ENCODE measurements at regions not wholly inside any gene's neighbourhood (a gene's known extent, or its start where the extent isn't known, plus 50 kb on each side); places are given as distances from the start of the nearest gene placed in this dataset.

DNA sequence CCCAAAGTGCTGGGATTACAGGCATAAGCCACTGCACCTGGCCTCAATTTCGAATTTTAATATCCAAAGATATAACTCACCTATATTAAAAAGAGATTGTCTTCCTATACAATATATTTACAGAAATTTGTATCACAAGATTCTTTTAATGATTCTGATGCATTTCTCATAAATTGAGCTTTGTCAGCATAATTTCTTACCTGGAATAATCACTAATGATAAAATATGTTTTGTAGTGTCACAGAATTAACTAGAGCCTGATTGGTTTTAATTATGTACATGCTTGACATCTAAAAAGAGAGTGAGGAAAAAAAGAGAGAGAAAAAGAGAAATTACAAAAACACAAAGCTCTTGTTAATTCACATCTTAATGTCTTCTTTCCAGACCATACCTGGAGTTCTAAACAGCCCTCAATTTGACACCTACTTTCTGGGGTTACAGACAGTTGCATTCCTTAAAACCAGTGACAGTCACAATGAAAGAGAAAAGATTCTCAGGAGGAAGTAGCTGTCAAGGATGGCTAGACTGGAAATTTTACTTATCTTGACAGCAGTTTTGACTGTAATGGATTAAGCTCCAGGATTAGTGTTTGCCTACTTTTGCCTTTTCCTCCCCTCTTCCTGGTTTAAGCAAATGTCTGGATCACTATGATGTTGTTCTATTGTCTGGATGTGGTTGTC is 214.4 kb downstream of the SPRY2 start:
- H3K9me3 Mint-ChIP-seq = no peaks in the 10 kb centered on the region
- H3K36me3 Mint-ChIP-seq (ENCODE audit: low read depth) = no peaks in the 10 kb centered on the region
- H3K4me1 Mint-ChIP-seq (ENCODE audit: low read depth) = no peaks in the 10 kb centered on the region
- H3K4me3 Mint-ChIP-seq = no peak overlapping the region
- intact Hi-C loops (cut with micrococcal nuclease) = no loop called here
- no peak overlapping the region for H3K27ac Mint-ChIP-seq
- DNase-seq (ENCODE audit: low spot score) = no peak
- no peaks in the 10 kb centered on the region for H3K27me3 Mint-ChIP-seq (ENCODE audit: insufficient read depth)

DNA sequence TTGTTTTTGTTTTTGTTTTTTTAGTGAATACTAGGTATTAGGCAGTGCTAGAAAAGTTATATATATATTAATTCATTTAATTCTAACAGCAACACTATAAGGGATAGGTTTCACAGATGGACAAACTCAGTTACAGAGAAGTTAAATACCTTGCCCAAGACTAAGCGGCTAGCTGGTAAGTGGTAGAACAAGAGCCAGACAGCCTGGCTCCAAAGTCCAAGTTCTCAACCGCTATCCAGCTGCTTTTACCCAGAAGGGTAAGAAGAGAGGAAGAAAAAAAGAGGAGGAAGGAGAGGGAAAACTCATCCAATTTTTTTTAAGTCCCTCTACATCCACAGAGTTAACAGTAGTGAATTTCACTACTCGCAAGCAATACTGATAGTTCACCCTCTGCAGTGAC is 217.0 kb downstream of the SPRY2 start:
- no peaks in the 10 kb centered on the region for H3K9me3 Mint-ChIP-seq
- no peak overlapping the region for H3K4me3 Mint-ChIP-seq
- no peaks in the 10 kb centered on the region for H3K4me1 Mint-ChIP-seq (ENCODE audit: low read depth)
- H3K27me3 Mint-ChIP-seq (ENCODE audit: insufficient read depth) = no peaks in the 10 kb centered on the region
- no peaks in the 10 kb centered on the region for H3K36me3 Mint-ChIP-seq (ENCODE audit: low read depth)
- no peak overlapping the region for H3K27ac Mint-ChIP-seq
- no peak for DNase-seq (ENCODE audit: low spot score)
- intact Hi-C loops (cut with micrococcal nuclease) = no loop called here

DNA sequence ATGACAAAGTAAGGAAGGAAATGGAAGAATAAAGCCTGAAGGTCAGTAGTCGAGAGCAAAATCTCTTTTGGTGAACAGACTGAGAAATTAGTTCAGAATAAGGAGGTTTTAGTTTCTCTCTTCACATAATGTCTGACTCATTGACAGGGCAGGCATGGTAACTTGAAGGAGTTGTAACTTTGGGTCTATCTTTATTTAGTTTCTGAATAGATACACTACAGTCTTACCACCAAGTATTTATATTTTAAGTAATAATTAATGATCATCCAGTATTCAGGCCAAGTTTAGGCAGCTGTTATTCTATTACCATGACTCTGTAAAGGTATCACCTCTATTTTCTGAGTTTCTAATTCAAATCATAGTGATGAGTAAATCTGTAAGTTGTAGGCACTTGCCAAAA is 219.9 kb downstream of the SPRY2 start:
- intact Hi-C loops (cut with micrococcal nuclease) = no loop called here
- Mint-ChIP-seq H3K27me3 (ENCODE audit: insufficient read depth) (no peaks in the 10 kb centered on the region), H3K4me3 (no peak overlapping the region), H3K4me1 (ENCODE audit: low read depth) (no peaks in the 10 kb centered on the region), H3K9me3 (no peaks in the 10 kb centered on the region), H3K27ac (no peak overlapping the region), H3K36me3 (ENCODE audit: low read depth) (no peaks in the 10 kb centered on the region)
- no peak for DNase-seq (ENCODE audit: low spot score)

DNA sequence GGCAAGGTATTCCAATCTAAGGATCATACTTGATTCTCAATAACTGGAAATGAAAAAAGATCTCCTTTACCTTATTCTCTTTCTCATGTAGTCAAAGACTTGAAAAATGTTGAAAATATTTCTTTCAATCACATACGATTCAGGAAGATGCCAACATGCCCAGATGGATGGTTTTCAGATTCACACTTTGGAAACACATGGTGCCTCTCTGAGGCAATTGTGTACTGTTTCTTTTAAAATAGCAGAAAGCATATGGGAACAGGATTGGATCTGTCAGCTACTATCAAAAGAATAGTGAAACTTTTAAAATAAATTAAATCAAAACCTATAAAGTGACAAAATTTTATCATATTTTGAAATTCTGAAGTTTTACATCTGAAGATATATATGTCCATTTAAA is 222.4 kb downstream of the SPRY2 start:
- intact Hi-C loops (cut with micrococcal nuclease) = no loop called here
- Mint-ChIP-seq H3K4me1 (ENCODE audit: low read depth) (no peaks in the 10 kb centered on the region), H3K27me3 (ENCODE audit: insufficient read depth) (no peaks in the 10 kb centered on the region)

DNA sequence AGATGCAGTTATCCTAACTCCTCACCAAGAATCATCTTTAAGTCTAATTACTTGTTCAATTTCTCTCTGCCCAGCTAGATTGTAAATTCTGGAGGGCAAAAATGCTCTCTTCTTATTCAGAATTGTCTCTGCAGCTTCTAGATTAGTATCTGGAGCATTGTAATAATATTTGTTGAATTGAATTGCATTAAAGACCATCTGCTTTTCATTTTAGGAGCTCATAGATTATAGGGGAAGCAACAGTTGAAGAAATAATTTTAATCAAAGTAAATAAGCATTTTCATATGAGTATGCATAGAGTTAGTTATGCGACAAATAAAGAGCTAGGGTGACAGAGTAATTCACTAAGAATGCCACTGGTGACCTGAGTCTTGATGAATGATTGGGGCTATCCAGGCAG is 222.8 kb downstream of the SPRY2 start:
- DNase-seq (ENCODE audit: low spot score) = no peak
- intact Hi-C loops (cut with micrococcal nuclease) = no loop called here
- H3K4me3 Mint-ChIP-seq = no peak overlapping the region
- H3K36me3 Mint-ChIP-seq (ENCODE audit: low read depth) = no peaks in the 10 kb centered on the region
- H3K4me1 Mint-ChIP-seq (ENCODE audit: low read depth) = no peaks in the 10 kb centered on the region
- H3K9me3 Mint-ChIP-seq = no peaks in the 10 kb centered on the region
- no peak overlapping the region for H3K27ac Mint-ChIP-seq
- no peaks in the 10 kb centered on the region for H3K27me3 Mint-ChIP-seq (ENCODE audit: insufficient read depth)

More for the DNA sequence above, 222.4 kb downstream of the SPRY2 start:
- Mint-ChIP-seq H3K9me3 (no peaks in the 10 kb centered on the region), H3K27ac (no peak overlapping the region), H3K36me3 (ENCODE audit: low read depth) (no peaks in the 10 kb centered on the region), H3K4me3 (no peak overlapping the region)
- no peak for DNase-seq (ENCODE audit: low spot score)

DNA sequence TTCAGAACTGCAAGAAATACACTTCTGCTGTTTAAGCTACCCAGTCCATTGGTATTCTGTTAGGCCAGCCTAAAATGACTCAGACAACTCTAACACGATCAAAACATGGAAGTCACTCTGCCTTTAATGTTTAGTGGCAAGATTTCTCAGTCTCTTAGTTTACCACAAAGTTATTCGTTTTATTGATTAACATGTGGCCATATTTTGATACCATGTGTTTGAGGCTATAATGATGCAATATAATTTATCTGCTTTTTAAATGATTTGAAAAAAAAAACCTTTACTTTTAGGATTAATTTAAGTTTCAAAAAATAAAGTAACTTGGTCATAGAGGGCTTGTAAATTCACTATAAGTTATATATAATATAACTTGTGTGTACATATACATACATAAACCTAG is 223.4 kb downstream of the SPRY2 start:
- no peaks in the 10 kb centered on the region for H3K9me3 Mint-ChIP-seq
- no peak for DNase-seq (ENCODE audit: low spot score)
- H3K4me1 Mint-ChIP-seq (ENCODE audit: low read depth) = no peaks in the 10 kb centered on the region
- no peaks in the 10 kb centered on the region for H3K36me3 Mint-ChIP-seq (ENCODE audit: low read depth)
- H3K4me3 Mint-ChIP-seq = no peak overlapping the region
- no peaks in the 10 kb centered on the region for H3K27me3 Mint-ChIP-seq (ENCODE audit: insufficient read depth)
- intact Hi-C loops (cut with micrococcal nuclease) = no loop called here
- no peak overlapping the region for H3K27ac Mint-ChIP-seq

DNA sequence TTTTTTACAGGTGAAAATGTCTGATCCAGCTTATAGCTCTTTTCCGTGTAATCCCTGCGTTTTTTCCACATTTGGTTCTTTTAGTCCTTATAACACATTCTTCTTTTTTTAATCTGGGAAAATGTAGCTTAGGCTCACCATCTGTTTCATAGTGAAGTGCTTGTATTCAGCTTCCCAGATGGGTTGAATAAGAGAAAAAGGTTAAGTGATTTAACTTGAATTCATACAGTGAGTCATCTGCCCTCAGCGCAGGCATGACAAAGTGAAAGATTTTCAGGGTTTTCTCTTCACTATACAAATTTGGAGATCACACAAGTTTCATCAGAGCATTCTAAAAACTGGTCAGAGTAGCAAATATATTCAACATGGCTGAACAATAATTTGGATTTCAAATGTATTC is 224.8 kb downstream of the SPRY2 start:
- no peaks in the 10 kb centered on the region for H3K4me1 Mint-ChIP-seq (ENCODE audit: low read depth)
- intact Hi-C loops (cut with micrococcal nuclease) = no loop called here
- H3K36me3 Mint-ChIP-seq (ENCODE audit: low read depth) = no peaks in the 10 kb centered on the region
- H3K4me3 Mint-ChIP-seq = no peak overlapping the region
- H3K9me3 Mint-ChIP-seq = no peaks in the 10 kb centered on the region
- no peaks in the 10 kb centered on the region for H3K27me3 Mint-ChIP-seq (ENCODE audit: insufficient read depth)
- no peak for DNase-seq (ENCODE audit: low spot score)
- H3K27ac Mint-ChIP-seq = no peak overlapping the region

DNA sequence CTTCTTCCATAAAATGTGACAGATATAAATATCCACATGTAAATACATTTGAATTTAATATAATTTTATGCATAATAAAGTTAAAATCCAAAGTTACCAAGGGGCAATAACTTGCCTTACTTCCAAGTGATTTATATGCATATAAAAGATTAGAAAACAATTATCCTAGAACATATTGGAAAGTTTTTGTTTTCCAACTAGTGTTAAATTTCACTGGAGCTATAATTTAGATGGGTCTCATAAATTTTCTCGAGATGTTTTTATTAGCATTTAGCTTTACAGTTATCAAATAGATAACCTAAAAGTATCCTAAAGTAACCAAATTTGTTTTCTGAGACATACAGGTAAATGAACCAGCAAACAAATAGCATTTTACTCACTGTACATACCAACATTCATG is 225.3 kb downstream of the SPRY2 start:
- no peaks in the 10 kb centered on the region for H3K27me3 Mint-ChIP-seq (ENCODE audit: insufficient read depth)
- no peaks in the 10 kb centered on the region for H3K9me3 Mint-ChIP-seq
- H3K27ac Mint-ChIP-seq = no peak overlapping the region
- H3K4me1 Mint-ChIP-seq (ENCODE audit: low read depth) = no peaks in the 10 kb centered on the region
- intact Hi-C loops (cut with micrococcal nuclease) = no loop called here
- no peaks in the 10 kb centered on the region for H3K36me3 Mint-ChIP-seq (ENCODE audit: low read depth)
- H3K4me3 Mint-ChIP-seq = no peak overlapping the region
- DNase-seq (ENCODE audit: low spot score) = no peak

DNA sequence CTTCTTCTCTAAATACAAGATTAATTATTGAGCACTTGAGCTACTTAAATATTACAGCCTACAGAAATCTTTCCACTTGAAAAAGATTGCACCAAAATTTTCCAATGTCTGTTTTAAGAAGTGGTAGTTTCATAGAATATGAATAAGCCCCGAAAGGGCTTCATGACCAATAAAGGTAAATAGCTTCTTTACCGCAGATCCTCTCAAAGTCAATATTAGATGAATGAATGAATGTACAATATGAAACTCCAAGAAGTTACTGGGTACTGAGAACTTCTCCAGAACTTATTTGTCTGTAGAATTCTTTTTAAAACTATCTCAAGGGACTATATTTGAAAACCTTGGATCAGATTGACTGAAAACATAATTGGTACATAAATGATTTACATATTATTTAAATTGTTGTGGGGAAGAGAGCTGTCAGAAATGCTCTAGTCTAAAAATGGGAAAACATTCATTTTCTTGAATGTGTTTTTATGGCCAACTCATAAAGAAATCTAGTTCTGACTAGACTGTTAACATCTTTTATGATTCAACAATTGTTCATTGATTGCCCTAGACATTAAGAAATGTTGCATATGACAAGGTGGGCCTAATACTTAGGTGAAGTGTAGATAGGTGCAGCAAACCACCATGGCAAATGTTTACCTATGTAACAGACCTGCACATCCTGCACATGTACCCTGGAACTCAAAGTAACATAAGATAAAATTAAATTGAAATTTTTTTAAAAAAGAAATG is 227.0 kb downstream of the SPRY2 start:
- H3K27ac Mint-ChIP-seq = no peak overlapping the region
- H3K27me3 Mint-ChIP-seq (ENCODE audit: insufficient read depth) = no peaks in the 10 kb centered on the region
- H3K36me3 Mint-ChIP-seq (ENCODE audit: low read depth) = no peaks in the 10 kb centered on the region
- intact Hi-C loops (cut with micrococcal nuclease) = no loop called here
- H3K4me3 Mint-ChIP-seq = no peak overlapping the region
- DNase-seq (ENCODE audit: low spot score) = no peak
- H3K4me1 Mint-ChIP-seq (ENCODE audit: low read depth) = no peaks in the 10 kb centered on the region
- no peaks in the 10 kb centered on the region for H3K9me3 Mint-ChIP-seq

DNA sequence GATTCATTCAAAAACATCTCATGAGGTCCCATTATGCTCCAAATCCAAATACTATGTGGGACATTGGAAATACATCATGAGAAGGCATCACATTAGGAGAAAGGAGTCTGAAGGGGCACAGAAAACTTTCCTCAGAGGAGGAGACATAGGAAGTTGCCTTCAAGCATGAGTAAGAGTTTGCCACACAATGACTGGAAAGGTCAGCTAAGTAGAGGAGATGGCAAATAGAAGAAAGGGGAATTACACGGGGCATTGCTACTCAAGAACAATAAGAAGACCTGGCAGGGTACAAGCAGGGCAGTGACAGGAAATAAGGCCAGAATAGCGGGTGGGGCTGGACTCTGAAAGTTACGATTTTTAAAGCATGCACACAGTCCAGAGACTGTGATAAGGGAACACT is 231.6 kb downstream of the SPRY2 start:
- H3K36me3 Mint-ChIP-seq (ENCODE audit: low read depth) = no peaks in the 10 kb centered on the region
- intact Hi-C loops (cut with micrococcal nuclease) = no loop called here
- H3K9me3 Mint-ChIP-seq = no peaks in the 10 kb centered on the region
- no peaks in the 10 kb centered on the region for H3K4me1 Mint-ChIP-seq (ENCODE audit: low read depth)
- H3K4me3 Mint-ChIP-seq = no peak overlapping the region
- H3K27ac Mint-ChIP-seq = no peak overlapping the region
- DNase-seq (ENCODE audit: low spot score) = no peak
- H3K27me3 Mint-ChIP-seq (ENCODE audit: insufficient read depth) = no peaks in the 10 kb centered on the region

DNA sequence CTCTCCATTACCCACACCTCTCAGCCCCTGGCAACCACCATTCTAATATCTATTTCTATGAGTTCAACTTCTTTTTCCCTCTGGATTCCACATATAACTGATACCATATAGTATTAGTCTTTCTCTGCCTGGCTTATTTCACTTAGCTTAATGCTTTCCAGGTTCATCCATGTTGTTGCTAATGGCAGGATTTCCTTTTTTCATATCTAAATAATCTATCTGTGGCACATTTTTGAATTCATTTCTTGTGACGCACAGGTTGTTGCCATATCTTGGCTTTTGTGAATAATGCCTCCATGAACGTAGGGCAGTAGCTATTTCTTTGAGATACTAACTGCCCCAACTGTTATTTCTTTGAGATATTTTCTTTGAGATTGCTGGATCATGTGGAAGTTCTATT is 235.6 kb downstream of the SPRY2 start:
- no peaks in the 10 kb centered on the region for H3K27me3 Mint-ChIP-seq (ENCODE audit: insufficient read depth)
- no peaks in the 10 kb centered on the region for H3K9me3 Mint-ChIP-seq
- H3K27ac Mint-ChIP-seq = no peak overlapping the region
- H3K4me3 Mint-ChIP-seq = no peak overlapping the region
- no peaks in the 10 kb centered on the region for H3K4me1 Mint-ChIP-seq (ENCODE audit: low read depth)
- intact Hi-C loops (cut with micrococcal nuclease) = no loop called here
- no peak for DNase-seq (ENCODE audit: low spot score)
- H3K36me3 Mint-ChIP-seq (ENCODE audit: low read depth) = no peaks in the 10 kb centered on the region

DNA sequence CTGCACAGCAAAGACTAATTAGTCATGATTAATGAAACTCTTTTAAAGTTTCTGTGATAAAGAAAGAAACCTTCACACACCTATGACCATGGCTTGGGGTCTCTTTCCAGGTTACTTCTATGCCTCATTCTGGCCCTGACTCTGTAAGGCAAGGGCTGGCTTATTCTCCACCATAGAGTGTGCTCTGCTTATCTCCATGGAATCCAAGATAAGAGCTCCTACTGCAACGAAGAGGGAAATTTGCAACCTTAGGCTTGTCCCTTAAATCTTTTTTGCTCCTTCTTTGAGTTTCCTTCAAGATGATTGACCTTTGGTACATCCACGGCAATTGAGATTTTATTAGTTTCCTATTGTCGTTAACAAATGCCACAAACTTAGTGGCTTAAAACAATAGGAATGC is 239.9 kb downstream of the SPRY2 start:
- H3K27me3 Mint-ChIP-seq (ENCODE audit: insufficient read depth) = no peaks in the 10 kb centered on the region
- H3K4me1 Mint-ChIP-seq (ENCODE audit: low read depth) = no peaks in the 10 kb centered on the region
- H3K27ac Mint-ChIP-seq = no peak overlapping the region
- DNase-seq (ENCODE audit: low spot score) = no peak
- no peak overlapping the region for H3K4me3 Mint-ChIP-seq
- intact Hi-C loops (cut with micrococcal nuclease) = no loop called here
- no peaks in the 10 kb centered on the region for H3K9me3 Mint-ChIP-seq
- H3K36me3 Mint-ChIP-seq (ENCODE audit: low read depth) = no peaks in the 10 kb centered on the region

DNA sequence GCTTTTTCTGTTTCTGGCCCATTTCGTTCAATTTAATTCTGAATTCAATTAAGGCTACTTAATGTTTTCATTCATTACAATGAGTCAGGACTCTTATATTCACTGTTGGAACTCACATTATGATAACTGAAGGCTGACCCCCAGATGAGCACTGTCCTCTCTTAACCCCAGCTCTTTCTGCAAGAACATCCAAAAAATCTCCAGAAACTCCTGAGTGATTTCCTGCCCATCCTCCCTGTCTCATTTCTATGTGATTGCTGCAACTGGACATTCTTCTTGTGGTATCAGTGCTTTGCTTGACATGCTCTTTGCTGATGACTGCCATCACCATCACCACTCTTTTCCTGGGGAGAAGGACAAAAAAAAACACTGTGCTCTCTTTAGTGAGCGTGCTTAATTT is 240.3 kb downstream of the SPRY2 start:
- no peak for DNase-seq (ENCODE audit: low spot score)
- Mint-ChIP-seq H3K27me3 (ENCODE audit: insufficient read depth) (no peaks in the 10 kb centered on the region), H3K4me1 (ENCODE audit: low read depth) (no peaks in the 10 kb centered on the region), H3K27ac (no peak overlapping the region), H3K4me3 (no peak overlapping the region), H3K9me3 (no peaks in the 10 kb centered on the region), H3K36me3 (ENCODE audit: low read depth) (no peaks in the 10 kb centered on the region)
- intact Hi-C loops (cut with micrococcal nuclease) = no loop called here

DNA sequence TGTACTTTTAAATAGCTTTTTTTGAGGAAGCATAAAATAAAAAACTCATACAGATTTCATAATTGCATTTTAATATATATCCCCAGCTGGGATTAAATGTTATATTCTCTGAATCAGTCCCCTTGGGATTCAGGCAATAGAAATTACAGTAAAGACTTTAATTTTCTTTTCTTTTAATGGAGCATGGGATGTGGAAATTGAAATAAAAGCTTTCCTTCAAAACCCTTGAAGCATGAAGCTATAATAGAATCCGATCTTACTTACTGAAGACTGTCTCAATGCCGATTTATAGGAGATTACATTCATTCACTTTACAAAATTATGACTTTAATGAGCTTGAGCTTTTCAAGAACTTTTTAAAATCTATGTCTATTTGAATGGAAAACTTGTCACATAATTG is 243.4 kb downstream of the SPRY2 start:
- DNase-seq (ENCODE audit: low spot score) = no peak
- Mint-ChIP-seq H3K27me3 (ENCODE audit: insufficient read depth) (peaks cover 2% of the 10 kb centered on the region), H3K27ac (no peak overlapping the region), H3K9me3 (no peaks in the 10 kb centered on the region), H3K4me1 (ENCODE audit: low read depth) (no peaks in the 10 kb centered on the region), H3K4me3 (no peak overlapping the region), H3K36me3 (ENCODE audit: low read depth) (no peaks in the 10 kb centered on the region)
- intact Hi-C loops (cut with micrococcal nuclease) = no loop called here

All from activated T-helper 1 cell treated with anti-CD3 and anti-CD28 coated beads, Interleukin-12 subunit alpha, Interleukin-12 subunit beta, Interleukin-2, Interleukin-4 antibody, amounts not matched to agents 30 ng/mL and 10 ng/mL and 1 ng/mL, durations not matched to agents 14 hours and 24 hours and 36 hours (primary cell).